Kidney tubule cell (primary cell): ENCODE measurements at regions not wholly inside any gene's neighbourhood (a gene's known extent, or its start where the extent isn't known, plus 50 kb on each side); places are given as distances from the start of the nearest gene placed in this dataset.

Experiments used
- DNase-seq: peaks from one replicate; pipeline ENCODE4 v3.0.0-alpha.2; 2018; ENCODE audit warnings: low spot score

- peak; percentile 58 for DNase-seq
Observed at GRCh38 chr14:54209511-54210250, 187.1 kb upstream of the CDKN3 start.

GRCh38 chr14:54211551-54212308, 185.1 kb upstream of the CDKN3 start:
- DNase-seq: peak; percentile 88

GRCh38 chr14:54213536-54213935, 183.3 kb upstream of the CDKN3 start:
- no peak for DNase-seq

- DNase-seq: no peak
Observed at GRCh38 chr14:54216827-54217226, 180.0 kb upstream of the CDKN3 start.

- no peak for DNase-seq
Observed at GRCh38 chr14:54219261-54220070, 177.3 kb upstream of the CDKN3 start.

- DNase-seq: no peak
Observed at GRCh38 chr14:54220071-54220703, 176.6 kb upstream of the CDKN3 start.

- DNase-seq: no peak
Observed at GRCh38 chr14:54220704-54221431, 175.9 kb upstream of the CDKN3 start.

- DNase-seq: no peak
Observed at GRCh38 chr14:54221432-54221803, 175.4 kb upstream of the CDKN3 start.

- no peak for DNase-seq
Observed at GRCh38 chr14:54221971-54222370, 174.8 kb upstream of the CDKN3 start.

- DNase-seq: no peak
Observed at GRCh38 chr14:54223831-54224402, 172.9 kb upstream of the CDKN3 start.

GRCh38 chr14:54225457-54226060, 171.2 kb upstream of the CDKN3 start:
- DNase-seq: no peak

GRCh38 chr14:54226103-54226502, 170.7 kb upstream of the CDKN3 start:
- DNase-seq: no peak

GRCh38 chr14:54226558-54226957, 170.2 kb upstream of the CDKN3 start:
- no peak for DNase-seq

GRCh38 chr14:54229136-54229535, 167.7 kb upstream of the CDKN3 start:
- DNase-seq: no peak

GRCh38 chr14:54230645-54231044, 166.2 kb upstream of the CDKN3 start:
- DNase-seq: no peak

GRCh38 chr14:54232735-54233134, 164.1 kb upstream of the CDKN3 start:
- DNase-seq: no peak

- no peak for DNase-seq
Observed at GRCh38 chr14:54241517-54241916, 155.3 kb upstream of the CDKN3 start.

- DNase-seq: no peak
Observed at GRCh38 chr14:54251356-54251755, 145.5 kb upstream of the CDKN3 start.

- DNase-seq: peak; percentile 97
Observed at GRCh38 chr14:54252072-54252730, 144.6 kb upstream of the CDKN3 start.
